GM13976 (cell line): ENCODE measurements at regions not wholly inside any gene's neighbourhood (a gene's known extent, or its start where the extent isn't known, plus 50 kb on each side); places are given as distances from the start of the nearest gene placed in this dataset.

Experiments
- DNase-seq: peaks from one replicate; pipeline ENCODE4 v3.0.0; 2012; ENCODE audit warnings: low spot score
- CTCF ChIP-seq: IDR thresholded peaks from 2 replicates; pipeline ENCODE4 v1.5.1; 2012; ENCODE audit warnings: borderline replicate concordance, mild to moderate bottlenecking; ENCODE audit not compliant: insufficient read depth; ENCODE audit errors: extremely low read depth, missing control alignments, control extremely low read depth
- in situ Hi-C: fragments of 300-500 bp; cut with MboI; formaldehyde crosslinking; loops from one replicate; pipeline ENCODE4 v1.12.0; 2022; ENCODE audit warnings: low sequenced_read_pairs, mixed read lengths, inconsistent platforms; ENCODE audit not compliant: unreplicated experiment

DNA sequence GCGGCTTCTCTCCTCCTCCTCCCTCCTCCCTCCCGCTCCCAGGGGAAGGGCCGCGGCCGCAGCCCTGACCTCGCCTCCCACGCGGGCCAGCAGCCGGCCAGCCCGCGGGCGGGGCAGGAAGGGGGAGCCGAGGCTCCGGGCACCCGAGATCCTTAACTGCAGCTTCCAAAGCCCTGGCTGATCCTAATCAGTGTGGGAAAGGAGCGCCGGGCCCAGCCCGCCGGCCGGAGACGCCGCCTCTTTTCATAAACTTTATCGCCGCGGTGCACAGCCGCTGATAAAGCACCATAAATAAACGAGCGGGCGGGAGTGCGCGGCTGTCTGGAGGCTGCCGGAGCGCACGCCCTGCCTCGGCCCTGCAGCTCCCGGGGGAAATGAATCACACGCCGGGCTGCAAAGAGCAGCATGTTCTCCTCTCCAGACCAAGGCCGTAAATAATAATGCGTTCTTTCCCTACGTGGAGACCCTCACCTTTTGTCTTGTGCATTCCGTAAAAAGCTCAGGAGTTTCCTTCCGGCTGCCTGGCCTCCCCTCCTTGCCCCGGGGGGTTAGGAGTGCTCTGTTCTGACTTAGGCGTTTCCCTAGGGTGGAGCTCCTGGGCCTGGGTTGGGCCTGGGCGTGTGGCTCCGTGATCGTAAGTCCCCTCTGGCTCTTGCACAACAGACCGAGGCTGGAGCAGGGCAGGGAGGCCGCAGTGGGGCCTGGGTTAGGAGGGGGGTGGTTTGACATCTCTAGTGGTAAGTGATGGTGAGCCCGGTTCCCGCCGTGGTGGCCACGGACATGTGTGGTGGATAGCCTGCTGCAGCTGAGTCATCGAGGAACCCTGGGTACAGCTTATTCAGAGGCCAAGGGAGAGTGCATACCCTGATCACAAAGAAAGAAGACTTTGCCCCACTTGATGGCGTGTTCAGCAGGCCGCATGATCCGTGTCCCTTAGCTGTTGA is 132.6 kb upstream of the HES1 start:
- peak; percentile 82 for DNase-seq
- no peak for TF ChIP-seq CTCF
- in situ Hi-C loops = no loop called here

GRCh38 chr3:194005930-194006501 is 129.9 kb upstream of the HES1 start:
- no peak for TF ChIP-seq CTCF
- in situ Hi-C loops = no loop called here
- DNase-seq = no peak

DNA sequence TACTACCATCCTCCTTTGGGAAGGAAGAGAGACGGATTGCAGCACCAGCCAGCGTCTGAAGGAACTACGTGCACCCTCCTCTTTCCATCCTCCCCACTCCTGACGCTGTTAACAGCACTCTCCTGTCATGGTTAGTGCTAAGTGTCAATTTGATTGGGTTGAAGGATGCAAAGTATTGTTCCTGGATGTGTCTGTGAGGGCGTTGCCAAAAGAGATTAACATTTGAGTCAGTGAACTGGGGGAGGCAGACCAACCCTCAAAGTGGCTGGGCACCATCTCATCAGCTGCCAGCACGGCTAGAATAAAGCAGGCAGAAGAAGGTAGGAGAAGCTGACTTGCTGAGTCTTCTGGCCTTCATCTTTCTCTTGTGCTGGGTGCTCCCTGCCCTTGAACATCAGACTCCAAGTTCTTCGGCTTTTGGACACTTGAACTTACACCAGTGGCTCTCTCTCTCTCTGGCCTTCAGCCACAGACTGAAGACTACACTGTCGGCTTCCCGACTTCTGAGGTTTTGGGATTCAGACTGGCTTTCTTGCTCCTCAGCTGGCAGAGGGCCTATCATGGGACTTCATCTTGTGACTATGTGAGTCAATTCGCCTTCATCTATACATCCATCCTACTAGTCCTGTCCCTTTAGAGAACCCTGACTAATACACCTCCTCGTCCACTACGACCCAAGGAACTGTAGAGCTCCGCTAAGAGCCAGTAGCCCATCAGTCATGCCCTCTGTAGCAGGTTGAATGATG is 128.2 kb upstream of the HES1 start:
- no peak for DNase-seq
- TF ChIP-seq CTCF = no peak
- in situ Hi-C loops = no loop called here

DNA sequence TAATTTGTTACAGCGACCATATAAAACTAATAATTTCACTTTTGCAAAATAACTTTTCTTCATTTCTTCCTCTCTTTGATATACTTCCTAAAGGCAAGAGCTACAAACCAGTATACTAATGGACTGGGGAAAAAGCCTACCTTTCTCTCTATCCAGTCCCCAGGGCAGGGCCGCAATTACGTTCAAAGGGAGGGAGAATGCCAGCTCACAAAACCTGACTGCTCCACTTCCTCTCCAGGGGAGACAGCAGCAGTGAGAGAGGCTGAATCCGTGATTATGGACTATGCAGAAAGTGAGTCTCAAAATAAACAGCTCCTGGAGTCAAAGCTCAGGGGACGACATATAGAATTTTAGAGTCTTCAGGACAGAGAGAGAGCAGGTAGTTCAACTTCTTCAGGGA is 126.9 kb upstream of the HES1 start:
- DNase-seq = no peak
- no peak for TF ChIP-seq CTCF
- in situ Hi-C loops = no loop called here

GRCh38 chr3:194009892-194010533 is 125.9 kb upstream of the HES1 start:
- TF ChIP-seq CTCF = no peak
- DNase-seq = no peak
- in situ Hi-C loops = no loop called here

- in situ Hi-C loops = no loop called here
- no peak for DNase-seq
- TF ChIP-seq CTCF = no peak
These were observed 124.1 kb upstream of the HES1 start for GRCh38 chr3:194011807-194012206.
